NT2/D1 (cell line): ENCODE measurements at regions not wholly inside any gene's neighbourhood (a gene's known extent, or its start where the extent isn't known, plus 50 kb on each side); places are given as distances from the start of the nearest gene placed in this dataset.
"Not testable (repeated sequence)": the region's sequence is repeated elsewhere in the genome, so short reads cannot be mapped to it uniquely, and the experiment has no call there.

Experiments used
- DNase-seq: peaks from one replicate; pipeline ENCODE4 v3.0.0-alpha.2; 2011; ENCODE audit warnings: low read depth, low spot score
- H3K27me3 ChIP-seq: 2 replicates; pipeline ENCODE4 v1.6.0; 2011; ENCODE audit warnings: mild to moderate bottlenecking; ENCODE audit not compliant: insufficient read length, insufficient read depth
- H3K36me3 ChIP-seq: 2 replicates; pipeline ENCODE4 v1.6.1; 2011; ENCODE audit warnings: mild to moderate bottlenecking, low read length, mixed read lengths; ENCODE audit not compliant: insufficient read depth, insufficient read length
- H3K4me1 ChIP-seq: 2 replicates; pipeline ENCODE4 v1.5.1; 2011; ENCODE audit not compliant: insufficient read depth, insufficient read length
- H3K4me3 ChIP-seq: 2 replicates; pipeline ENCODE4 v1.5.1; 2011; ENCODE audit warnings: low read depth; ENCODE audit not compliant: insufficient read length
- H3K9ac ChIP-seq: 2 replicates; pipeline ENCODE4 v1.6.0; 2011; ENCODE audit warnings: low read depth; ENCODE audit not compliant: insufficient read length
- H3K9me3 ChIP-seq: 2 replicates; pipeline ENCODE4 v1.5.1; 2011; ENCODE audit warnings: mild to moderate bottlenecking, low read length; ENCODE audit not compliant: insufficient read depth
- SUZ12 ChIP-seq: IDR thresholded peaks from 2 replicates; pipeline ENCODE4 v1.6.1; 2011; ENCODE audit not compliant: insufficient read length, insufficient read depth; ENCODE audit errors: extremely low read depth
- YY1 ChIP-seq: IDR thresholded peaks from 2 replicates; pipeline ENCODE4 v1.6.1; 2011; ENCODE audit not compliant: insufficient read length, insufficient read depth
- ZNF274 ChIP-seq: IDR thresholded peaks from 2 replicates; pipeline ENCODE4 v1.6.1; 2011; ENCODE audit warnings: mild to moderate bottlenecking, low read depth, low read length

DNA sequence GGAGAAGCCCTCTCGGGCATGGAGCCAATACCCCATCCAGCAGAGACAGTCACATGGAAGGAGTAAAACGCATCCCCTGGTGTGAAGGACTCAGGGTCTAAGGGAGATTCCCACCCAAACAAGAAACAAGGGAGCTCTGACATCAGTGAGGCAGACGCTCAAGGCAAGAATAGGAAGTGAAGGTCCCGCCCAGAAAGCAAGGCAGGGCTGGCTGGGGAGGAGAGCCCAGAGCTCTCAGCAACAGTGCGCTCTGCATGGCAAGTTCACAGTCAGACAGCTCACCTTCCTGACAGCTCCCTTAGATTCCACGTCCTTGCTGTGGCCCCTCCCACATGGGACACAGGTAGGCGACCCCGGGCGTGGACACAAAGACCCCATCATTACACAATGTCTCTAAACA, 85.6 kb downstream of the TTLL2 start:
- no peak for DNase-seq
- Histone ChIP-seq H3K4me3 (no peak overlapping the region), H3K36me3 (no peaks in the 10 kb centered on the region), H3K9me3 (no peaks in the 10 kb centered on the region), H3K27me3 (no peaks in the 10 kb centered on the region), H3K4me1 (peaks cover 10% of the 10 kb centered on the region), H3K9ac (no peak overlapping the region)
- no peak for TF ChIP-seq SUZ12
- no peak for TF ChIP-seq ZNF274
- TF ChIP-seq YY1 = no peak

DNA sequence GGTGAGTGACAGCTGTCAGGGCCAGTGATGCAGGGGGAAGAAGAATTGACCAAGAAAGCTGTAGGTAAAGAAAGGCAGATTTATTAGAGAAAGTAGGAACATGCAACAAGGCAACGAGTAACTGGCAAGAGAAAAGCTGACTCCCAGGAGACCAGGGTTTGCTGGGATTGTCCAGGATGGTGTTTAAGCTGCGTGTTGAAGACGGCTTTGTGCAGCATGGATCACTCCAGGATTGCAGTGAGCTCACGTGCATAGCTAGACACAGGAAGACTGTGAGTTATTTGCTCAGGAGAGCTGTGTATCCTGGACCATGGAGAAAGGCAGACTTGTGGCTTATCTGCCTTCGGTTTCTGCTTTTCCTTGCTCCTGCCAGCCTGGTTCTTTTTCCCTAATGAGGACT, 87.6 kb downstream of the TTLL2 start:
- no peak for TF ChIP-seq ZNF274
- TF ChIP-seq YY1 = no peak
- TF ChIP-seq SUZ12 = no peak
- Histone ChIP-seq H3K4me3 (no peak overlapping the region), H3K4me1 (peaks cover 11% of the 10 kb centered on the region), H3K36me3 (no peaks in the 10 kb centered on the region), H3K27me3 (no peaks in the 10 kb centered on the region), H3K9ac (no peak overlapping the region), H3K9me3 (no peaks in the 10 kb centered on the region)
- no peak for DNase-seq

DNA sequence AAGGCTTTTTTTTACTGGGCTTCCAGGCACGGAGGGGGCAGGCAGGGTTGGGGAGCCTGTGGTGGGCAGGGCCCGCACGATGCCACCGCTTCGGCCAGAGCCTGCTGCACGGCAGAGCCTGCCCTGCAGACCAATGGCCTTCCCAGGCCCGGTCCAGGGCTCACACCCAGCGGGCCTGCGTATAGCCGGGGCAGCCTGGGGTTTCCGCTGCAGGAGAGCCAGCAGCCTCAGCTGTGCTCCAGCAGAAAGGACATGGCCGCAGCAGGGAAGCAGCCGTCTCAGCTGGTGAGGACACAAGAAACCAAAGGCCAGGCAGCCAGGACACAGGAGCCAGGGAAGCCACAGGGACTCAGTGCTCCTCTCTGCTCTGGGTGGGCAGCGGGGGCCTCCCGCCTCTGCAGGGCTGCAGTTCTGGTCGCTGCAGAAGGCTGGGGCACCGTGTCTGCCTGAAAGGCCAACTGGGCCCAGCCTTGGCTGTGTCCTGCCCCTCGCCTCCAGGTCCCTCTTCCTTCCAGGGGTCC, 90.6 kb downstream of the TTLL2 start:
- Histone ChIP-seq H3K9ac (no peak overlapping the region), H3K4me3 (no peak overlapping the region), H3K9me3 (no peaks in the 10 kb centered on the region), H3K27me3 (no peaks in the 10 kb centered on the region), H3K36me3 (no peaks in the 10 kb centered on the region), H3K4me1 (peaks cover 6% of the 10 kb centered on the region)
- no peak for DNase-seq
- no peak for TF ChIP-seq ZNF274
- no peak for TF ChIP-seq SUZ12
- no peak for TF ChIP-seq YY1

DNA sequence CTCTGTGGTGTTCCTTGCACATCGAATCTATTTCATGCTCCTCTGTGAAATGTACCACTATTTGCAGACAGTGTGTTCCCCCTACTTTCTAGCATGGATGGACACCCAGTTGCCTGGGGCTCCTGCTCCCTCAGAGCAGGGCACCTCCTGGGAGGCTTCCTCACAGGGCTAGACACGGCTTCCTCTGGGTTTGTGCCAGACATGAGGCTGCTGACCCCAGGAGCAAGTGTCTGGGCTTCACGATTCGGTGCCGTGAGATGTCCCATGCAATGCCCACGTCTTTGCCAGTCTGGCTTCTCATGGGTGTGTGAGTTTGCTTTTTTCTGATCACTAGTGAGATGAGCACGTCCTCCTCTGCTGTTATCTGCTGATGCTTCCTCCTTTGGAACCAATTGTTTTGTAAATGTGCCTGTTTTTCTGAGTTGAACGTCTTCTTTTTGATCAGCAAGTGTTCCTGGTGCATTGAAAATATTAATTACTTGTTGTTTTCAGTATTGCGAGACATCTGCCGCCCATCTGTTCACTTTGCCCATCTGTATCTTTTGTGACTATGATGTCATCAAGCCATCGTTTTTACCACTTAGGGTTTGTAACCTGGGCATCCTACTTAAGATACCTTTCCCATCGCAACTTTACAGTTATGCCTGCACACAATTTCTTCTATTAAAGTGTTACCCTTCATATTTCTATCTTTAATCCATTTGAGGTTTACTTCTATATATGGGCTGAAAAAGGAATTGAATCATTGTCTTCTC, 92.0 kb downstream of the TTLL2 start:
- Histone ChIP-seq H3K4me3 (no peak overlapping the region), H3K36me3 (no peaks in the 10 kb centered on the region), H3K9me3 (no peaks in the 10 kb centered on the region), H3K27me3 (no peaks in the 10 kb centered on the region), H3K4me1 (peaks cover 3% of the 10 kb centered on the region), H3K9ac (no peak overlapping the region)
- DNase-seq = no peak
- no peak for TF ChIP-seq SUZ12
- no peak for TF ChIP-seq YY1
- TF ChIP-seq ZNF274 = no peak

GRCh38 chr6:167420177-167420576, 95.3 kb downstream of the TTLL2 start:
- no peaks in the 10 kb centered on the region for H3K36me3 ChIP-seq
- H3K4me1 ChIP-seq = peaks cover 3% of the 10 kb centered on the region
- TF ChIP-seq YY1 (no peak), ZNF274 (no peak), SUZ12 (no peak)
- H3K9ac ChIP-seq = no peak overlapping the region
- no peak overlapping the region for H3K4me3 ChIP-seq
- DNase-seq = no peak
- no peaks in the 10 kb centered on the region for H3K27me3 ChIP-seq
- no peaks in the 10 kb centered on the region for H3K9me3 ChIP-seq

- no peak for DNase-seq
- Histone ChIP-seq H3K27me3 (no peaks in the 10 kb centered on the region), H3K4me3 (no peak overlapping the region), H3K36me3 (no peaks in the 10 kb centered on the region), H3K4me1 (no peaks in the 10 kb centered on the region), H3K9me3 (no peaks in the 10 kb centered on the region), H3K9ac (no peak overlapping the region)
- TF ChIP-seq SUZ12 (no peak), ZNF274 (no peak), YY1 (no peak)
These were observed 96.2 kb downstream of the TTLL2 start for GRCh38 chr6:167420858-167421766.

DNA sequence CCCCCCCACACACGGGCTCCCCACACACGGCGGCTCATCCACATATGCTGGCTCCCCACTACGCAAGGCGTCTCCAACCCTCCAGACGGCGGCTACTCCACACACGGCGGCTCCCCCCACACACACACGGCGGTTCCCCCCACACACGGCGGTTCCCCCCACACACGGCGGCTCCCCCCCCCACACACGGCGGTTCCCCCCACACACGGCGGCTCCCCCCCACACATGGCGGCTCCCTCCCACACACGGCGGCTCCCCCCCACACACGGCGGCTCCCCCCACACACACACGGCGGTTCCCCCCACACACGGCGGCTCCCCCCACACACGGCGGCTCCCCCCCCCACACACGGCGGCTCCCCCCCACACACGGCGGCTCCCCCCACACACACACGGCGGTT, 97.1 kb downstream of the TTLL2 start:
- not testable (repeated sequence) for H3K36me3 ChIP-seq, H3K27me3 ChIP-seq, H3K4me3 ChIP-seq, DNase-seq, H3K9me3 ChIP-seq, H3K4me1 ChIP-seq, H3K9ac ChIP-seq
